GM19025 (cell line): ENCODE measurements at regions not wholly inside any gene's neighbourhood (a gene's known extent, or its start where the extent isn't known, plus 50 kb on each side); places are given as distances from the start of the nearest gene placed in this dataset.

Experiments used
- ATAC-seq: cut with Tn5 transposase; IDR thresholded peaks from one replicate; pipeline ENCODE4 v1.9.1; 2021; ENCODE audit warnings: mild to moderate bottlenecking, low read depth, moderate library complexity; ENCODE audit not compliant: unreplicated experiment

DNA sequence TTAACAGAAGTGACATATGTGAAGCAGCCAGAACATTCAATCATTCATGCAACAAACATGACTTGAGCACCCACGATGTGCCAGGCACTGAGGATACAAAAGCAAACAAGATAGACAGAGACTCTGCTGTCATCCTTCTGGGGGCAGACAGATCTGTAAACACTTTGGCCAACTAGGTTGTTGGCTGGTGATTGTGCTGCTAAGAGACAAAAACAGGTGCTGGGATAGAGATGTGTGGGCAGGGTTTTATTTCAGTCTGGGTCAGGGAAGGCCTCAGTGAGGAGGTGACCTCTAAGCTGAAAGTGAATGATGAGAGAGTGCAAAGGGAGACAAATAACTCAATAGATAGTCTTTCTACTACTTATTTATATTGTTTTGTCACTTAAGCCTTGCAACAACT lies 147.0 kb upstream of the VEPH1 start:
- ATAC-seq, result no peak

GRCh38 chr3:157649511-157649910 lies 146.3 kb upstream of the VEPH1 start:
- ATAC-seq, result no peak

- no peak for ATAC-seq
Observed at GRCh38 chr3:157647820-157648219, 144.6 kb upstream of the VEPH1 start.

- ATAC-seq, result no peak
Observed at GRCh38 chr3:157639756-157640426, 136.7 kb upstream of the VEPH1 start.

- no peak for ATAC-seq
Observed at GRCh38 chr3:157637866-157638265, 134.7 kb upstream of the VEPH1 start.

- ATAC-seq, result no peak
Observed at GRCh38 chr3:157633241-157633640, 130.0 kb upstream of the VEPH1 start.

DNA sequence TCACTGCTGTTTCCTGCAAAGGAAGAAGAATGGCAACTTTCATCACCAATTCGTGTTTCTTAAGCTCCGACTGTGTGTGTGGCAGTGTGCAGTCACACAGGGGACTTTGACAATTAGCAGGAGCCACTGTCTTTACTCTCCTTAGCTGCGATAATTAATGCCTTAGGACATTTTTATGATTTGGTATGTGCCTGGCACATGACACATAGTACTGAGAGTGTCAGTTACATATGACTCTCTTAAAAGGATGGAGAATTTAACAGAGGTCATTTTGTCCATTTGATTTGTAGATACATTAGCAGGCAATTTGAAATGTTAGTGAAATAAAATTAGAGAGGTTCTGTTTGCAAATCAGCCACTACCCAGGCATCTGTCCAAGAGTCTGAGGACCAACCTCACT lies 128.9 kb upstream of the VEPH1 start:
- ATAC-seq, result no peak

DNA sequence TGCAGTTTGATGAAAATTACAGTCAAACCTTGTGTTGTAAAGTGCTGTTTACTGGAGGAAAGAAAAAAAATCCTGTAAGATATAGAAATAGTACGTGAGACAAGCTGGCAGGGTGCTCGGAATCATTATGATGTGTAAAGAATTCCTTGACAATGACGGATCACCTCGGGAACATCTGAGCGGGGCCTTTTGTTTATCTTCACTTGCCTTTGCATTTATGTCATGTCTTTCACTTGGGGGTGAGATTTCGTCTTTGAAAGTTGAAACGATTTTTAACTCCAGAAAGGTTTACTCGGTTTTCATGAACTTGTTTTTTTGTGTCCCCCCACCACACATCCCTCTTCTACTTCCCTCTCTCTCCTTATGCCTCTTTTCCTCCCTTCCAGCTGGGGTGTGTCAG lies 128.3 kb upstream of the VEPH1 start:
- ATAC-seq, result no peak

- ATAC-seq, result no peak
Observed at GRCh38 chr3:157626817-157627216, 123.6 kb upstream of the VEPH1 start.

GRCh38 chr3:157624801-157625200 lies 121.6 kb upstream of the VEPH1 start:
- no peak for ATAC-seq

GRCh38 chr3:157618886-157619285 lies 115.7 kb upstream of the VEPH1 start:
- no peak for ATAC-seq

GRCh38 chr3:157618075-157618760 lies 115.0 kb upstream of the VEPH1 start:
- ATAC-seq, result no peak

- no peak for ATAC-seq
Observed at GRCh38 chr3:157614896-157615295, 111.7 kb upstream of the VEPH1 start.

DNA sequence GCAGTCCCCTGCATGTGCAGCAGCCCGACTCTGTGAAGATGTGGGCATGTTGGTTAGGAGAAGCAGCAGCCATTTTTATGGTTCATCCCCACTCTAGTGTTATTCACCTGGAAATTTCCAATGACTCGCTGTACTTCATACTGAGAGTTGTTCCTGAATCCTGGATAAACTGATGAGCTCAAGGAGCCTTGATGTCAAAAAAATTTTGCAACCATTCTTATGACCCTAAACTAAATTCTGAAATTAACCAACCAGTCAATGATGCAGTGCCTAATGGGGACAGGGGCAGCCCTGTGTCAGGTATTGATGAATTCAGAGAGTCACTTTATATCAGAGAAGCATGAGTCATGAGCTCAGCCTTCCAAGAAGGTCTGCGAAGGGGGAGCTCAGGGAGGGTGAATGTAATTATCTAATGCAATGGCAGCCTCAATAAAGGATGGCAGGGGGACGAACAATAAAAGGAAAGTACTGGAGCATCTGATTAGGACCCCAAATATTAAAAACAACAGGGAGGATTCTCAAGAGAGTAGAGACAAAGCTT lies 108.4 kb upstream of the VEPH1 start:
- ATAC-seq, result no peak

- no peak for ATAC-seq
Observed at GRCh38 chr3:157610876-157611535, 107.8 kb upstream of the VEPH1 start.

GRCh38 chr3:157607826-157608405 lies 104.7 kb upstream of the VEPH1 start:
- no peak for ATAC-seq

- ATAC-seq, result no peak
Observed at GRCh38 chr3:157606852-157607197, 103.6 kb upstream of the VEPH1 start.

GRCh38 chr3:157606011-157606851 lies 103.0 kb upstream of the VEPH1 start:
- ATAC-seq, result peak; percentile 83

DNA sequence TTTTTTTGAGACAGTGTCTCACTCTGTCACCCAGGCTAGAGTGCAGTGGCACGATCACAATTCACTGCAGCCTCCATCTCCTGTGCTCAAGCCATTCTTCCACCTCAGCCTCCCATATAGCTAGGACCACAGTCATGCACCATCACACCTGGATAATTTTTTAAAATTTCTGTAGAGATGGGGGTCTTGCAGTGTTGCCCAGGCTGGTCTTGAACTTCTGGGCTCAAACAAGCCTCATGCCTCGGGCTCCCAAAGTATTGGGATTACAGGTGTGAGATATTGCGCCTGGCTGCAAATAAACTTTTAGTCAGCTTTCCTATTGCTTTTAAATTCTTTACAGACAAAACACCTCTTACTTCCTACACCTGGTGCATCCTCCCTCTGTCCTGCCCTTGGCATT lies 102.1 kb upstream of the VEPH1 start:
- no peak for ATAC-seq

DNA sequence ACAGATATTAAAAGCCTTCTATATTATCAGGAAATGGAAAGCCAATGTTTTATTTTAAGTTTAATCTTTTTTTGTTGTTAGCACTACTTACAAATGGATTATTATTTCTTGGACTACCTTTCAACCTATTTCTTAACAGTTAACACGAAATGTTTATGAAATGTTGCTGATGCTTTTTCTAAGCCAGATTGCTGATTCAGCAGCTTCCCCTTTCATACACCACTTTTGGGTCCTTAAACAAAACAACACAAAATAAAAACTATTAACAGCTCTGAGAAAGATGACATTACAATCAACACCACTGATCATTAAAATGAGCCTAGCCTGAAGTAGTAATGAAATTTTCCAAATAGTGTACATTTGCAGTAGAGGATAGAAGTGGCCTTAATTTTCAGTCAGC lies 99.2 kb upstream of the VEPH1 start:
- no peak for ATAC-seq
